GM19324 (cell line): ENCODE measurements at regions not wholly inside any gene's neighbourhood (a gene's known extent, or its start where the extent isn't known, plus 50 kb on each side); places are given as distances from the start of the nearest gene placed in this dataset.
"Not testable (repeated sequence)": the region's sequence is repeated elsewhere in the genome, so short reads cannot be mapped to it uniquely, and the experiment has no call there.

ENCODE experiments used
- ATAC-seq: cut with Tn5 transposase; IDR thresholded peaks from one replicate; pipeline ENCODE4 v1.9.1; 2021; ENCODE audit warnings: mild to moderate bottlenecking, moderate library complexity; ENCODE audit not compliant: unreplicated experiment, low FRiP score

DNA sequence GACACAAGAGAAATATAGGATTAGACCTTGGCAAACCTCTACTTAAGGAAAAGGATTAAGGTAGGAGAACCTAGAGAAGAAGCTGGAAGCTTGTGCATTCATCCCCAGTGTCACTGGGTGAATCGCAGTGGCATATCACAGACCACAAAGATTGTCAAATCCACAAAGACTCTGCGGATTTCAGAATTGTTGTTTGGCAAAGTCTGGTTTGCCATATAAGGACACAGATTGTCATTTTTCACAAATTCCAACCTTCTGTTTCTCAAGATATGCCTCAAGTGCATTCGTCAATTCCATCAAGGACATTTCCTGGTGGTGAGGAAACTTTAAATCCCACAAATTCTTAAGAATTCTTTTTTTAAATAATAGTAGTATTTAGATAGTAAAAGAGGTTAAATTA, 395.1 kb upstream of the PAPPA start:
- no peak for ATAC-seq

DNA sequence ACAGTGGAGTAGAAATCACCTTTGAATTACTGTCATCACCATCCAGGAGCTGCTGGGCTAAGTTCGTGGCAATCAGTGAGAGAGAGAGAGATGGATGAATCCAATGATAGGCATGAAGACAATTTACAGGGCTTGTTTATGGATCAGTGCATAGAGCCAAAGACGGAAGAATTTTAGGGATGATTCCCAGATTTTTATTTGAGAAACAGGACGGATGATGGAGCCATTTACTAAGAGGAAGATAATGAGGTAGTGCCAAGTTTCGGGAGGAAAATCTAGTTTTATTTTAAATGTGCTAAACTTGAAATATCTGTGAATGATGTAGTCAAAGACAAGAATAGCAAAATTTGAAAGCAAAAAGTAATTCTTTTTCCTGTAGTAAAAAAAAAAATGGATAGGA, 394.2 kb upstream of the PAPPA start:
- ATAC-seq, result no peak

DNA sequence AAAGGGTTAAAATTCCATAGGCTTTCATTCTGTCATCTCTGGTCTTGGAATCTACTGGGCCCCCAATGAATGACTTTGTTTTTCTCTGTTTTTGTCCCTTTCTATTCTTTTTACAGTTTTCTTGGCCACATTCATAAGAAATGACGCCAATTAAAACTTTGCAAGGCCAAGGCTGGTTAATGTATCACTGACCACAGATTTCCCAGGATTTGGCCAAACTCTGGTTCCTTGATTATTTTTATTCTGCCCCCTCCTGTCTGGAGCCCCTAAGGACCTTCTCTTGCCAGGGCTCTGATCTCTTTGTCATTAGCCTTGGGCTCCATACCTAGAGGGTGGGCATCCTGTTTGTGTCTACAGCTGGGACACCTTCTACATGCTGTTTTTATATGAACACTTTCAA, 388.9 kb upstream of the PAPPA start:
- ATAC-seq, result no peak

DNA sequence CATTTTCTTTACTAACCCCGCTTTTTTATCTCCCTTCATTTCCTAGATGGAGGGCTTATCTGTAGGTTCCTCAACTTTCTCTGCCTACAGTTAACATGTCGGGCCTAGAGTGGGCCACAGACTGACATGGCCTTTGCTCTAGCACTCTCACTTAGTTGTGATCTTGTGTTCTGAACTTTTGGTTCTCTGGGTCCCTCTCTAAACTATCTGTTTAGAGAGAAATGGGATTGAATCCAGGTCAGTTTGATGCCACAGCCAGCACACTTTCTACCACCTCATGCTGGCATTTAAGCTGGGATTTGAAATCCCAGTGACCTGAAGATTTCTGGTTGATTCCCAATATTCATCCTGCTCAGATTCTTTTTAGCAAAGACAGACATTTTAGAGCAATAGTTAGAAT, 388.5 kb upstream of the PAPPA start:
- ATAC-seq, result no peak

DNA sequence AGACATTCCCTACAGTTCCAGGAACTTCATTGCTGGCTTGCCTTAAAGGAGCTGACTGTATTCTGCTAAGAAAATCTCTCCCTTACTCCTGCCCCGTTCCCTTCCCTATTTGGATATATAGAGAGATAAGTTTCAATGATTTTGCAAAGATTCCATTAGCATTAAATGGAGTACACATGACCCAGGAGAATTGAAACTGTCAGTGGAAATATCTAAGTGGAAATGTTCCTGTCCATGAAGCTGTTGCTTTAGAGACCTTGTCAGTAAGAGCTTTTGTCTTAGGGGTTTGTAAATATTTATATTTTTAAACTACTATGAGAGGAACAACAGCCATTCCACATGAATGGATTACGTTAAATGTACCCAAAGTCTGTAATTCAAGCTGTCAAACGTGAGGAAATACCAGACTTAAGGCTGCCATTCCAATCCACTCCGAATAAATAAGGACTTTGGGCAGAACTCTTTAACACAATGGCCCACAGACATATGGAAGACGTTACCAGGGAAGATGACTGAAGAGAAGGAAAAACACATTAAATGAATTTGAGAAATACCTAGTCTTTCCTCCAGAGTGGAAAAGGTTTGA, 387.1 kb upstream of the PAPPA start:
- no peak for ATAC-seq

DNA sequence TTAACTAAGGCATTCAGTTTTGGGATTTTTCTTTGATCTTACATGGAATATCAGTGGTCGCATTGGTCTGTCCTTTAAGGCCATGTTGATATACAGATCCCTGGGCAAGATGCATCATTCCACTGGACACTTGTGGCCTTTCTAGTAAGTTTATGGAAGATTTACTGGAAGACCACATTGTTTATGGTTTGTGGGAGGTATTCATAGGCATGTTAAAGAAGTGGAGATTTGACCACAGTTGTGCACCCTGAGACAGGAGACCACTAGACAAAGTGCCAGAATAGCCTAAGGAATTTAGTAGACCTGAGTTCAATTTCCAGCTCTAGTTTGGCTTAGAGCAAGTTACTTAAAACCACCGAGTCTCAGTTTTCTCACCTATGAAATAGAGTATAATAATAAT, 383.1 kb upstream of the PAPPA start:
- no peak for ATAC-seq

DNA sequence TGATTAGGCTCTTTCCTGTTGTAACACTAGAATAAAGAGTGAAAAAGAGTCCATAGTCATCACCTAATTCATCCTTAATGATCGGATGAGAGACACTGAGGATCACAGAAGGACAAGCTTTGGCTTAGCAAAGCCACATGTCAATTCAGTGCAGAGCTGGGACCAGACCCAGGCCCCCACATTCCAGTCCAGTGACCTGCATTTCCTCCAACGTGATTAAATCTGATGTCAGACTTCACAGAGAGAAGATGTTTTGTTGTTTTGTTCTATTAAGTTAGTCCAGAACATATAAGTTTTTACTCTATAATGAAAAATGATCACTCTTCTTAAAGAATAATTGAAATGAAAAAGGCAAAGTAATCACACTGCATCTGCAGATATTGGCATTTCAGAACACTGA, 377.9 kb upstream of the PAPPA start:
- ATAC-seq, result no peak

DNA sequence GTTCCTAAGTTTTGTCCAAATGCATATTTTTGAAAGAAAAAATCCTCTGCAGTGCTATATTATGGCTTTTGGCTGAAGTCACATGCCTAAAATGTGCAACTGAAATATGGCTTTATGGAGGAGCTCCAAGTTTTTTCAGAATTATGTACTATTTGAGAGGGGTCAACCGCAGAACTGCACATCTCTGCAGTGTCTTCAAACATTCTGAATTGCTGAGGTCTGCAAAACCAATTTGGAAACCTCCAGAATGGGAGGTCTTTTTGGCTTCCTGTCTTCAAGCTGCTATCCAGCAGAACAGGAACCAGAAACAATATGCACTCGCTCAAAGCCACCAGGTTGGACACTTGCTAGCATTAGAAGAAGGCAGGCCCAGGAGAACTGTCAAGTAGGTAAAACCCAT, 376.0 kb upstream of the PAPPA start:
- no peak for ATAC-seq

DNA sequence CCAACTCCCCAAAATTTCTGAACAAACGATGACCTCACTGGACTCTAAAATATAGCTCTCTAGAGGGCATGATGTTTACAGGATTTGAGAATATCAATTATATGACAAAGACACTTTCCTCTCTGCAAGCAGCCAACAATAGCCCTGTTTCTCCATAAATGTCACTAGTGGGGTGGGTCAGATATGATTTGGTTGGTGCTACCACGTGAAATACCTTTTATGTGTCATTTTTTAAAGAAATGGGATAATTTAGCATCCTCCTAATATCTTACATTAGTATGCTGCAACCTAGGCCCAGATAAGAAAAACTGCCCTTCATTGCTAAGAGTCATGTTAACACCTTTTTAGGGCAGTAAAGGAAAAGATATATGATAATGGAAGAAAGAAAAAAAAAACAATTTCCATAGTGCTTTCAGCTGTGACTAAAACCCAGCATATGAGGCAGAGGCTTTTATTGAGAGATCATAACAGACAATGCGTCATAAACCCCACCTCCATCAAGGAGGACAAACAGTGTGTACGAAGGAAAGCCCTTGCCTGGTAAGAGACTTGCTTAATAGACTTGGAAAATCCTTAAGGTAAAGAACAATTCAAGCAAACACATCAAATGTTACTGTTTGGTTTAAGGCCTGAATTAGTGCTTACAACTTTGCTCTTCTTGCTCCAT, 372.4 kb upstream of the PAPPA start:
- no peak for ATAC-seq

DNA sequence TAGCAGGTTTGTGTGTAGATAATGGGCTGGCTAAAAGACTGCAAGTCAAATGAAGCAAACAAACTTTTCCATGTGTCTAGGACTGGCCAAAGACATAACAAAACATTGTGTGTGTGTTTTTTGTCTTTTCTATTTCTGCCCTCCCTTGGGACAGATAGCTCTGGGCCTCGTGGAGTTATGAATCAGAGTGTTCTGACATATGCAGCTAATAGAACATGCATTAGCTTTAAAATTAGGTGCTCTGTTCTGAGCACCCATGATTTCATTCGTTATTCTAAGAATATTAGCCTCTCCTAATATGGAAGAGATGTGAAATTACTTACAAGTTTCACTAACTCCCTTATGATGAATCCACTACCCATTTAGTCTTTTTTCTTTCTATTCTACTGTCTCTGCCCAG, 367.3 kb upstream of the PAPPA start:
- ATAC-seq, result no peak

DNA sequence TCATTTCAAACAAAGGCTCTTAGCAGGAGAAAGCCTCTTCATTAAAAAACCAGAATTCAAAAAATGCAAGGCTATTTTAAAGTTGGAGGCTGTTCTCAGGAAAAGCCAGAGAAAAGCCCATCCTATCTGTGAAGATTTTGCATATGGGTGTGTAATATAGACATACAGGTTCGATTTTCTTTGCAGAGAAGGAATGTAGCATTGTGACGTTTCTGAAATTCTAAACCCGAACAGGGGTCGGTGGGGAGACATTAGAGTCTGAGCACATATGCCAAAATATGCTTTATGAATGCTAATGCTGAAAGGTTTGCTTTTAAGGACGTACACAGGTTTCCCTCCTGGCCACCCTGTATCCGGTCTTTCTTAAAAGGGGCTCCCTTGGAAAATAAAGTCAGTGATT, 363.1 kb upstream of the PAPPA start:
- ATAC-seq, result no peak

DNA sequence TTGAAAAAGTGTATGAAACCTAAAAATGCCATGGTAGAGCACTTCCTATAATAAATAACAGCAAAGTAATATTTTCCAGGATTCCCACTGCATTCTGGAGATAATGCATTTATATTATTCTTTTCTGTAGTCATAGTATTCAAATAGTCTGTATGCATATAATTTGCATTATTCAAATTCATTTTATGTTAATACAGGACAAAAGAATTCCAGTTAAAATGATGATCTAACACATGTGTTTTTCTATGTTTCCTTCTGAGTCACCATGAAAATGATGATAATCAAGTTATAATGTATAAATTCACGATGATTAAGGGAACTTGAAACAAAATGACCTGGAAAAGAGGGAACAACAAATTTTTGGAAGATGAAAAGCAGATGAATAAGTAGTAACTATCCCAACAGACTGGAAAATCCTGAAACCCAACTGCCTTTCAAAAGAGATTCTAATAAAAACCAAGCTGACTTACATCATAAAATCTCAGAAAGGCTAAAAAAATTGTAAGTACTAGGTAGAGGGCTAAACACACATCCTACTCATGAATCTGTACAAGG, 358.6 kb upstream of the PAPPA start:
- ATAC-seq, result no peak

DNA sequence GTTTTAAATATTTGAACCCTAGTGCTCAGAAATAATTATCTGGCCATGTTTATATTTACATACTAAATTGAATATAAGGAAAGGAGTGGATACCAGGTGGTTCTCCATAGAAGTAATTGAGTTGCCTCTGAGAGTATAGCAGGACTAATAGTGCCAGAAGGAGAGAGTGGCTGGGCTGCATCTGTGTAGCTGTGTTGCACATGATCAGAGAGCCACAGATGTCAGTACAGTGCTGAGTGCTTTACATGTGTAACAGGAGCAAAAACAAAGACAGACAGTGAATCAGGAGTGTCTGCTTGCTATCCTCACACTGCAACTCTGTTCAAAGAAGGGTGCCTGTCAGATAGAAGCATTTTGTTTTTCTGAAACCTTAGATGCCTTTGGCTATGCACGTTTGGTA, 353.9 kb upstream of the PAPPA start:
- no peak for ATAC-seq

DNA sequence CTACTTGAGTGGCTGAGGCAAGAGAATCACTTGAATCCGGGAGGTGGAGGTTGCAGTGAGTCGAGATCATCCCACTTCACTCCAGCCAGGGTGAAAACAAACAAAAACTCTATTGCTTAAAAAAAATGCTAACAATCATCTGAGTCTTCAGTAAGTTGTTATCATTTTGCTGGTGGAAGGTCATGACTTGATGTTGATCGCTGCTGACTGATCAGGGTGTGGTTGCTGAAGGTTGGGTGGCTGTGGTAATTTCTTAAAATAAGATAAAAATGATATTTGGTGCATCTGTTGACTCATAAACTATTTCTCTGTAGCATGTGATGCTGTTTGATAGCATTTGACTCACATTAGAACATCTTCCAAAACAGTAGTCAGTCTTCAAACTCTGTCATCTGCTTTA, 349.4 kb upstream of the PAPPA start:
- ATAC-seq, result no peak

DNA sequence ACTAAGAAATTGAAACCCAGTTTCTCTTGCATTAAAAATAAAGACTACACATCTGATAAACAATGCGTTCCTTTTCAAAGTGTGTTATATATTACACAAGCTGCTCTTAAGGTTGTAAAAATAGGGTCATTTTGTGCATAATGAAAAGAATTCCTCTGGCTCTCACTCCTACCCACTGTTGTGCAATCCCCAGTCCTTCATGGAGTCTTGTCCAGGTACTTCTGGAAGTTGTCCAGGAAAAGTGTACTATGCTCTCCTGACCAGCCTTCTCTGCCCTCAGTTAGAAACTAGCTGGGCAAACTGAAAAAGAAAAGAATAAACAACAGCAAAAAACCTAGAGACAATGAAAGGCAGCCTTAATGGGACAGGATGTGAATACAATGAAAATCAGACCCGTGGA, 345.5 kb upstream of the PAPPA start:
- no peak for ATAC-seq

DNA sequence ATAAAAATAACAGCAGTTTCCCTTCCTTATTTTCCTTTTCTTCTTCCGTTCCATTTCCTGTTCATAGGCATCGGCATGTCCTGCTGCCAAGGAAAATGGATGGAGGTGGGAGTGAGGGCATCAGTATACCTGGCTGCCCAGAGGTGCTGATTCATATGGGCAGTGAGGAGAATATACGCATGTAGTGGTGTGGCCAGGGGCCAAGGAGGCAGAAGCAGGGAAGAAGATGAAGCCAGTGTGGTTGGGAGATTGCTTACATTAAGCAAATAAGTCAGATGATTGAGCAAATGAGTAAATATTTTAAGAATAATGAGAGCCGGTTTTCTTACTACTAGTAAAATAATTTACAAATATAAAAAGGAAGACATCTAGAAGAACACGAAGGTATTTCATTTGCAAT, 344.9 kb upstream of the PAPPA start:
- ATAC-seq, result no peak

DNA sequence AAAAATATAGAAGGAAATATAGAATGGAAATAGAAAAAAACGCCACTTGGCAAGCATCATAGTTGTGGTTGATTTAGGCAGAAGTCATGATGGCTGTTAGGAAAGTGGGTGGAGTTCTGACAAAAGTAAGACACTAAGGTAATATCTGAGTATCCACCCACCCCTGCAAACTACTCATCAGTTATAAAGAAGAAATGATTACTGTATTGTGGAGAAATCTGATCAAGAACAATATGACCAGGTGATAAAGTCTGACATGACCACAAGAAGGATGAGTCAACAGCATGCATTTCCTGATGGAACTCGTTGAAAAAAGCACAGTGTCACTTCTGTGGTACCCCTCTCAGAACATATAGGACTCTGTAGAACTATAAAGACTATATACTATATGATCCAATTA, 343.4 kb upstream of the PAPPA start:
- ATAC-seq, result no peak

DNA sequence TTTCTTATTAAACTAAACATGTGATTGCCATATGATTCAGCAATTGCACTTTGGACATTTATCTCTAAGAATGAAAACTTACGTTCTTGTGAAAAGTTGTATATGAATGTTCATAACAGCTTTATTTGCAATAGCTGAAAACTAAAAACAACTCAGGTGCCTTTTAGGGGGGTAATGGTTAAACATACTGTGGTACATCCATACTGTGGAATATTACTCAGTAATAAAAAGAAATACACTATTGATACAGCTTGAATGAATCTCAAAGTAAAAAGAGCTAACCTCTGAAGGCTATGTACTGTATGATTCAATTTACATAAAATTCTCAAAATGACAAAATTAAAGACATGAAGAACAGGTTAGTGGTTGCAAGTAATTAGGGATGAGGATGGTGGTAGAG, 339.5 kb upstream of the PAPPA start:
- ATAC-seq, result no peak

DNA sequence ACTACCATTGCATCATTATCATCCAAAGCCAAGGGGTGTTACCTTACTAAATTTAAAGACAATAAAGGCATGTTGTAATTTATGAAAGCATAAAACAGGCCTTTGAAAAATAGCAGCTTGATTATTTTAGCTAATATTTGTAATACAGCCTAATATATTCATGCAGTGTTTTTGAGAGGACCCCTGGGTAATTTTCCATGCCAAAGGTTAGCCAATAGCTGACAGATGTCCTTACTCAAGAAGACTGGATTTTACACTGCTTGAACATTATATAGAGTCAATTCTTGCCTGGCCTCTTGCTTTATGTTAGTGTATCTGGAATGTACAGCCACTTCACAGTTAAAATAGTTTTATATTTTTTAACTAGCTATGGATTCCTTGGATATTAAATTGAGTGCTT, 337.8 kb upstream of the PAPPA start:
- no peak for ATAC-seq

DNA sequence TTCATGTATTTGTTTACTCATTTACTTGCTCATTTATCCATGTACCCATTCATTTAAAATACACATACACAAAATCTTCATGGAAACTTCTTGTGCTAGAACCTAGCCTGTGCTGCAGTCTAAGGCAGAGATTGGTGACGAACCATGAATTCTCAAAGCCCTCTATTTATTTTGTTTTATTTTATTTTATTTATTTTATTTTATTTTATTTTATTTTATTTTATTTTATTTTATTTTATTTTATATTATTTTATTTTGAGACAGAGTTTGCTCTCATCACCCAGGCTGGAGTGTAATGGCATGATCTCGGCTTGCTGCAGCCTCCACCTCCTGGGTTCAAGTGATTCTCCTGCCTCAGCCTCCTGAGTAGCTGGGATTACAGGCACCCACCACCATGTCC, 334.9 kb upstream of the PAPPA start:
- not testable (repeated sequence) for ATAC-seq

DNA sequence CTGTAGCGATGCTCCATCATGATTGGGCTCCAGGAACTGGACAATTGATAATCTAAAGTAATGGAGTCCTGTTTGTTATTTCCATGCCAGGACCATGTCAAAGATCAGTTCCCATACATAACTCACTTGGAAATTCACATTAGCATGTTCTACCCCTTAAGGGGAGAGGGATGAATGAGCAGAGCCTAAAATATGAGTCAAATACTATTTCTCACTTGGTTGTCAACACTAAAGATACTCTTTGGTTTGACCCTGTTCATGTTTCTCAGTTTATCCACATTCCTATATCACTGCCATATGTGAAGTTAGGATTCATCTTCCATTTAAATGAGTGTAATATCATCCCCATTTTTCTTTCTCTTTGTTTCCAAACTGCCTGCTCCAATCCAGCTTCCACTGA, 321.6 kb upstream of the PAPPA start:
- ATAC-seq, result no peak

DNA sequence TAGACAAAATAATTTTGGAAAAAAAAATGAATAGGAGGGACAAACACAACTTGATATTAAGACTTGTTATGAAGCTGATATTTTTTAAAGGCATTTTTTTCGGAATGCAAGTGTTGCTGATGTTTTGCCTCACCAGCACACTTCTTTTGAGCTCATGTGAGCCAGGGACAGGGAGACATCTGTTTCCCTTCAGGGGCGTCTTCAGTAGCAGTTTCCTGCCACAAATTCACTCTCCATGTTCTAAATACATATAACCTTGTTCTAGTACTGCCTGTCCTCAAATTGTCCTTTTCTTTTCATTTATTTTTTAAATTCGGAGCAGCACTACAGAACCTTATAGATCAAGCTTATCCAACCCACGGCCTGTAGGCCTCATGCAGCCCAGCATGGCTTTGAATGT, 316.0 kb upstream of the PAPPA start:
- no peak for ATAC-seq

DNA sequence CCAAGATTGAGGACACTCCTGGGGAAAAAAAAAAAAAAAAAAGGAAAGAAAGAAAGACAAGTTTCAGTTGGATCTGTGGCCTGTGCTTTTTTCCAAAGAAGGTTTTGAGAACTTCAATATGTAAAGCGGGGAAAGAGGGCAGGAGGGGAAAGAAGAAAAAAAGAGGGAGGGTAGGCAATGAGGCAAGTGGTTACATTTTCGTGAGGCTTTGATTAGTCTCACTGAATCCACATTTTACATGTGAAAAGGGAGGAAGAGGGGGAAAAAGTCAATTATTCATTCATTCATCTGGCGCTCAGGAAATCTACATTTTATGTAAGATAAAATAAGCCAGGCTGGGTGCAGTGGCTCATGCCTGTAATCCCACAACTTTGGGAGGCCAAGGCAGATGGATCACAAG, 315.2 kb upstream of the PAPPA start:
- no peak for ATAC-seq
